GM06990 (cell line): ENCODE measurements at regions not wholly inside any gene's neighbourhood (a gene's known extent, or its start where the extent isn't known, plus 50 kb on each side); places are given as distances from the start of the nearest gene placed in this dataset.

Experiments used
- DNase-seq: peaks from one replicate; pipeline ENCODE4 v3.0.0-alpha.2; 2011; ENCODE audit not compliant: insufficient read length; ENCODE audit errors: extremely low read depth
- H3K27me3 ChIP-seq: replicated peaks from 2 replicates; pipeline ENCODE4 v1.6.0; 2011; ENCODE audit warnings: low read length; ENCODE audit not compliant: control insufficient read depth, insufficient read depth
- H3K36me3 ChIP-seq: 2 replicates; pipeline ENCODE4 v1.5.1; 2011; ENCODE audit warnings: low read length; ENCODE audit not compliant: control insufficient read depth, insufficient read depth
- H3K4me3 ChIP-seq: replicated peaks from 2 replicates; pipeline ENCODE4 v1.5.1; 2011; ENCODE audit warnings: low read depth, mild to moderate bottlenecking, control low read depth, low read length
- TF ChIP-seq, protein P1 (sequence below): IDR thresholded peaks from 2 replicates; pipeline ENCODE4 v1.5.1; 2011; ENCODE audit warnings: low read length, control low read depth, mild to moderate bottlenecking, inconsistent platforms; ENCODE audit not compliant: insufficient read depth, poor library complexity, severe bottlenecking

DNA sequence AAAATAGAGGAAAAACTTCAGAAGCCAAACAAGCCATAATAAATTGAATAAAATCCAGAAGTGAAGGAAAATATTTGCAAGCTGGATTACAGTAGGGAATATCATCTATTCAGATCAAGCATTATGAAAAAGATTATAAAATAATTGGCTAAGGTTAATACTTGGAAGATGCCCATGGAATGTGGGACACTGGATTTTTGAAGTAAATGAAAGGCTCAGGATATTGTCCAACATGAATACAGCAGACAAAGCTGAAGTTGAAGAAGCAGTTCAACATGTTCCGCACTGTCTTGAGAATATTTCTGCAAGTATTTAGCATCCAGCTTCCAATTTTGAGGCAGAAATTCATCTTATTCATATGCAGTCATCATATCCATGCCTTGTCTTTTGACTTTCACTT is 1278.4 kb upstream of the GJE1 start:
- no peaks in the 10 kb centered on the region for H3K27me3 ChIP-seq
- no peak overlapping the region for H3K4me3 ChIP-seq
- no peak for DNase-seq
- TF ChIP-seq, protein P1, sequence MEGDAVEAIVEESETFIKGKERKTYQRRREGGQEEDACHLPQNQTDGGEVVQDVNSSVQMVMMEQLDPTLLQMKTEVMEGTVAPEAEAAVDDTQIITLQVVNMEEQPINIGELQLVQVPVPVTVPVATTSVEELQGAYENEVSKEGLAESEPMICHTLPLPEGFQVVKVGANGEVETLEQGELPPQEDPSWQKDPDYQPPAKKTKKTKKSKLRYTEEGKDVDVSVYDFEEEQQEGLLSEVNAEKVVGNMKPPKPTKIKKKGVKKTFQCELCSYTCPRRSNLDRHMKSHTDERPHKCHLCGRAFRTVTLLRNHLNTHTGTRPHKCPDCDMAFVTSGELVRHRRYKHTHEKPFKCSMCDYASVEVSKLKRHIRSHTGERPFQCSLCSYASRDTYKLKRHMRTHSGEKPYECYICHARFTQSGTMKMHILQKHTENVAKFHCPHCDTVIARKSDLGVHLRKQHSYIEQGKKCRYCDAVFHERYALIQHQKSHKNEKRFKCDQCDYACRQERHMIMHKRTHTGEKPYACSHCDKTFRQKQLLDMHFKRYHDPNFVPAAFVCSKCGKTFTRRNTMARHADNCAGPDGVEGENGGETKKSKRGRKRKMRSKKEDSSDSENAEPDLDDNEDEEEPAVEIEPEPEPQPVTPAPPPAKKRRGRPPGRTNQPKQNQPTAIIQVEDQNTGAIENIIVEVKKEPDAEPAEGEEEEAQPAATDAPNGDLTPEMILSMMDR: no peak
- no peaks in the 10 kb centered on the region for H3K36me3 ChIP-seq

DNA sequence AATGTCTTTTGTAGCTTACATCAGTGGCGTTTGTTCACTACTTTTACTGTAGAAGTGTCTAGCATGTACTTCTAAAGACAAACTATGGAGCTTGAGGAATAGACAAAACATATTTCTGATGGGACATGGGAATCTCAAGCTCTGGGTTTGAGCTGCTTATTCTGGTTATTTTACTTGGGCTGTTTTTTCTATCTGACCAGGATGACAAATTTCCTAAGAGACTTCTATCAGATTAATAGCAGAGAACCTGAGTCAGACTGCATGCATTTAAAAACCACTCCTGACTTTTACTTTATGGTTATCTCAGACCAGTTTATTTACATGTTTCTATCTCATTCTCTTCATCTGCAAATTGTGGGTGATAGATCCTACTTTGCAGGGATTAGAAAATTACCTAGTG is 1282.3 kb upstream of the GJE1 start:
- no peak for DNase-seq
- no peaks in the 10 kb centered on the region for H3K36me3 ChIP-seq
- no peaks in the 10 kb centered on the region for H3K27me3 ChIP-seq
- no peak overlapping the region for H3K4me3 ChIP-seq
- TF ChIP-seq, protein P1: no peak

DNA sequence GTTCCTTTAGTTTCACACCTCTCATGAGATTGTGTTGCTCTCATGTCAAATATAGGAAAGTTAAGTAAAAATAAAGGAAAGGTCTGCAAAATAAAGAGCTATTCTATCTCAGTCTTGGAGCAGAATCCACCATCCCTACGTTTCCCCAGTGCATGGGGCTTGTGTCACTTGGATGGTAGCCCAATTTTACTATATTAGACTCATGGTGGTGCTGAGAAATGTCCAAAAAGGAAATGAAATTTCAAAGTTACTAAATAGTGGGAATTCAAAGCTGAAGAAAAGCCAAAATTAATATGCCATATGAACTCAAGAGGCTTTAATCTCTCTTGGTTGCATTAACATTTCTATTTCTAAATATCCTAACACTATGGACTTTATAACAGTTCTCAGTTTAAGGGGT is 1283.3 kb upstream of the GJE1 start:
- DNase-seq: no peak
- H3K36me3 ChIP-seq: no peaks in the 10 kb centered on the region
- H3K4me3 ChIP-seq: no peak overlapping the region
- TF ChIP-seq, protein P1: no peak
- no peaks in the 10 kb centered on the region for H3K27me3 ChIP-seq

DNA sequence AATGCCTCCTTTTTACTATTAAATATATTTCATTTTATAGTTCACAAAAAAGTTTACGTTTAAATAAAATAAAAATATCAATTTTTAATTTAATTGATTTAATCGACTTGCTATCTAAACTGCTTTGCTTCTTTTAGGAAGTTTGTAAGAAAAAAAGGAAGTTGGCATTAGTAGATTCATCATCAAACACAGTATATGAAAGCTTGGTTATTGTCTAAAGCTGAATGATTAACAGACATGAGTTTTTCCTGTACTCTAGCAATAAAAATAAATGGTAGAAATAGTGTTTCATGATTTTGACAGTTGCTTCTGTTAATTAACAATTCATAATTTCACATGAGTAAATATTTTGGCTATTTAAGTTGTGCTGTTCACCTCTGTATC is 1285.5 kb upstream of the GJE1 start:
- no peak overlapping the region for H3K4me3 ChIP-seq
- TF ChIP-seq, protein P1: no peak
- no peaks in the 10 kb centered on the region for H3K36me3 ChIP-seq
- no peaks in the 10 kb centered on the region for H3K27me3 ChIP-seq
- no peak for DNase-seq

DNA sequence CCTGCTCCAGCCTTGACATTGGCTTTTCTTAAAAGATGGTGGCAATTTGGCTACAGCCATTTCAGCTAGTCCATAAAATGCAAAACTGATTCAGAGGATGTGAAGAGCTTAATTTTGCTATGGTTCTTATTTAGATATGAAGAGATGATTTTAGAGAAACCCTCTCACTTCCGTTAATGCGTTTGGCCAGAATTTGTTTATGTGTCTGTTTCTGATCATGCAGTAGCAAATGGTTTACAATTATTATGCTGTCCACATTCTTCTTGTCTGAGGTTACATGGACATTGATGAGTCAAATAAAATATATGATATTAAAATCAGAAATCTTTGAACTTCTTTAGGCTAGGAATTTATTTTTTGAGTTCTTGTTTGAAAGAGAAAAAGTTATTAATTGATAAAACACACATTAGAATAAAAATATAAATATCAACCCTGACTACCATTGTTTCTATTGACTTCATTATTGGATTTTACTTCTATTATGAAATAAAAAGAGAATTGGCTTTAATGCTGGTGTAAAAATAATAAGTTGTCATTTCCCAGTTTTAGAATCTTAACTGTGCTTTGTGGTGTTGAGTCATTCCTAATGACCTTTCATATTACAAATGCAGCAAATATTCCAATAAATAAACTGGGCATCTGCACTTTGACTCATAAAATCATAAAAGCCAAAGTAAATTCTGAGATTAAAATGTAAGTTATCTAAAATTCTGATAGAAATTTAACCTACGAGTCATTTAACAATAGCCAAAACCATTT is 1286.0 kb upstream of the GJE1 start:
- H3K36me3 ChIP-seq: no peaks in the 10 kb centered on the region
- no peaks in the 10 kb centered on the region for H3K27me3 ChIP-seq
- H3K4me3 ChIP-seq: no peak overlapping the region
- TF ChIP-seq, protein P1: no peak
- no peak for DNase-seq

DNA sequence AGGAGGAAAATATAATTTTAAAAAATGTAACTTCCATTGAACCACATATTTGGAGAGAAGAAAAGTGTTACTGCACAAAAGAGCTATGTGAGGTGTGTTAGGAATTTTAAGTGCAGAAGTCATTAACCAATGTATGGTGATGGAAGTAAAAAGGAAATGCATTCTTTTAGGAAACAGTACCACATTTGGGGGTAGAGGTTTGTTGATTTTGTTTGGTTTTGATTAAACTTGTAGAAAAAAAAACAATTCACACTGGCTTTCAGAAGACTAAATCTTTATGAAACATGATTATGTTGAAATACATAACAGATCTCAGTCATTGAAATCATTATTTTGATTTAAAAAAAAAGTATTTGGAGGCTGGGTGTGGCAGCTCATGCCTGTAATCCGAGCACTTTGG is 1287.0 kb upstream of the GJE1 start:
- no peak overlapping the region for H3K4me3 ChIP-seq
- H3K36me3 ChIP-seq: no peaks in the 10 kb centered on the region
- H3K27me3 ChIP-seq: no peaks in the 10 kb centered on the region
- TF ChIP-seq, protein P1: no peak
- no peak for DNase-seq
